ENCODE measurements at regions not wholly inside any gene's neighbourhood (a gene's known extent, or its start where the extent isn't known, plus 50 kb on each side); places are given as distances from the start of the nearest gene placed in this dataset.

GRCh38 chr11:70532066-70532440 is 133.7 kb downstream of the CTTN start:
- H3K9ac ChIP-seq (ENCODE audit: insufficient read depth, low read depth, low read length): no peak overlapping the region
- in situ Hi-C loops (cut with HindIII; ENCODE audit: extremely low pct_ligation_motif_present, low pct_unique_long_range_greater_than_20kb): no loop called here
- H2AFZ ChIP-seq (ENCODE audit: low read length): no peak overlapping the region
- ChIA-PET CTCF (ENCODE audit: low intra/inter-chr PET ratio, low total read pairs) (no interaction called here), POLR2A (no interaction called here)
- 0 out of 2 replicates have a peak, but pooled peaks cover 10% of the 10 kb centered on the region for H4K20me1 ChIP-seq (ENCODE audit: insufficient read depth, low read length)
- 100% methylated on average over 1 of the region's 1 CpG for WGBS (ENCODE audit: low lambda C conversion rate)
- no peak overlapping the region for H3K4me3 ChIP-seq (replicated peaks in 1 of 3; ENCODE audit: insufficient read depth in 1 of 3, low read depth in 2 of 3, low read length in 3 of 3)
- ATAC-seq (no peak), FAIRE-seq (no peak), DNase-seq (ENCODE audit: low spot score) (no peak)
- H3K27ac ChIP-seq (ENCODE audit: extremely low read length, insufficient read depth, low read length): no peak overlapping the region
- H3K4me1 ChIP-seq (ENCODE audit: insufficient read depth, low read length): no peaks in the 10 kb centered on the region
- no peaks in the 10 kb centered on the region for H3K79me2 ChIP-seq (ENCODE audit: insufficient read depth, low read length)
- no TSS peak for BruUV-seq (replicated peaks)
- H3K27me3 ChIP-seq (ENCODE audit: control insufficient read depth in 1 of 2, insufficient read depth in 2 of 2, low read length in 2 of 2): no peaks in the 10 kb centered on the region
- H3K36me3 ChIP-seq (replicated peaks in 1 of 2; ENCODE audit: control insufficient read depth in 1 of 2, insufficient read depth in 2 of 2, low read length in 2 of 2): no peaks in the 10 kb centered on the region
- intact Hi-C loops (cut with micrococcal nuclease; ENCODE audit: unreplicated experiment): no loop called here
- no peaks in the 10 kb centered on the region for H3K9me3 ChIP-seq (ENCODE audit: low read length)
- no peak overlapping the region for H3K4me2 ChIP-seq (ENCODE audit: low read depth, low read length)
- TF ChIP-seq ZMYM3 (CRISPR knock-in tag; IDR thresholded peaks at IDR 0.05) (no peak), MNT (IDR thresholded peaks at IDR 0.05) (no peak), KDM5B (CRISPR knock-in tag; IDR thresholded peaks at IDR 0.05; ENCODE audit: borderline replicate concordance) (no peak), ZNF782 (CRISPR knock-in tag; IDR thresholded peaks at IDR 0.05; ENCODE audit: borderline replicate concordance) (no peak), PRPF4 (IDR thresholded peaks at IDR 0.05; ENCODE audit: low read depth, low read length, poor library complexity, severe bottlenecking) (no peak), IRF9 (CRISPR knock-in tag; IDR thresholded peaks at IDR 0.05; ENCODE audit: borderline replicate concordance) (no peak), ZNF773 (CRISPR knock-in tag; IDR thresholded peaks at IDR 0.05; ENCODE audit: borderline replicate concordance) (no peak), MATR3 (CRISPR knock-in tag; IDR thresholded peaks at IDR 0.05) (no peak), MAZ (IDR thresholded peaks at IDR 0.05; ENCODE audit: borderline replicate concordance, low read depth, low read length) (no peak), MAZ (CRISPR knock-in tag; IDR thresholded peaks at IDR 0.05; ENCODE audit: low read depth) (no peak), ZSCAN5A (CRISPR knock-in tag; IDR thresholded peaks at IDR 0.05; ENCODE audit: borderline replicate concordance) (no peak), MED8 (CRISPR knock-in tag; IDR thresholded peaks at IDR 0.05; ENCODE audit: insufficient replicate concordance) (no peak), GATAD2A (CRISPR knock-in tag; IDR thresholded peaks at IDR 0.05) (no peak), ZNF230 (CRISPR knock-in tag; IDR thresholded peaks at IDR 0.05) (no peak)
